ENCODE measurements at regions not wholly inside any gene's neighbourhood (a gene's known extent, or its start where the extent isn't known, plus 50 kb on each side); places are given as distances from the start of the nearest gene placed in this dataset.
"Not testable (repeated sequence)": the region's sequence is repeated elsewhere in the genome, so short reads cannot be mapped to it uniquely, and the experiment has no call there.

DNA sequence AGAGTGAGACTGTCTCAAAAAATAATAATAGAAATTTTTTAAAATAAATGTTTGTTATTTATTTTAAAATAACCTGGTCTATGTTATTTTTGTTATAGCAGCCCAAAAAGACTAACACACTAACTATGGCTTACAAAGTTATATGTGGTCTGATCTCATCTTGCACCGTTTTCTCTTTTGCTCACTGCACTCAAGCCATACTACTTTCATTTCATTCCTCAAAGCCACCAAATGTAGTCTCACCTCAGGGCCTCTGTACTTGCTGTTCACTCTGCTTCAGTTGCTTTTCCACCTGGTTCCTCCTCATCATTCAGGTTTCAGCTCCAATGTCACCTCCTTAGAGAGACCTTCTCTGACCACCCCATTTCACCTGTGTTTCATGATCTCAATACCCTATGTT, 55.2 kb upstream of the MDM1 start:
- no peak for DNase-seq

DNA sequence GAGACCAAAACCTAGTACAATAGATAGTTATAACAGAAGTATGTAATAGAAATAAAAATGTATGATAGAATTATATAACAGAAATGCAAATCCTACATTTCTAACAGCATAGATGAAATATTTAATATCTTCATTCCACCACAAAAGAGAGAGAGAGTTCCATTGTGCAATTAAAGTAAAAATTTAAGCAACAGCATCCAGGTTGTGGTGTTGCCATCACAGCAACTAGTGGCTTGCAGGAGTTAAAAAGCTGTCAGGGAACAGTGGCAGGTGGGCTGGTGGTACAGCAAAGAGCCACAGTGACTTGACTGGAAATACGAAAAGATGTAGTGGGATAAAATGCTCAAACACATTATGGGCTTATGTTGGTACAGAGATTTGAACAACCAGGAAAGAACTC, 57.1 kb upstream of the MDM1 start:
- no peak for DNase-seq

DNA sequence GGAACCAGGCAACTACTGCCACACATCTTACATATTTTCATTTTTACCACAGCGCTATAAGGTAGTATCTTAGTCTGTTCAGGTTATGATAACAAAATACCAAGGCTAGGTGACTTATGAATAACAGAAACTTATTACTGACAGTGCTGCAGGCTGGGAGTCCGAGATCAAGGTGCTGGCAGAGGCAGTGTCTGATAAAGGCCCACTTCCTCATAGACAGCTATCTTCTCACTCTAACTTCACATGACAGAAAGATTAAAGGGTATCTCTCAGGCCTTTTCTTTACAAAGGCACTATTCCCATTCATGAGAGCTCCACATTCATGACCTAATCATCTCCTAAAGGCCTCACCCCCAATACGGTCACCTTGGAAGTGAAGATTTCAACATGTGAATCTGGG, 59.8 kb upstream of the MDM1 start:
- no peak for DNase-seq

DNA sequence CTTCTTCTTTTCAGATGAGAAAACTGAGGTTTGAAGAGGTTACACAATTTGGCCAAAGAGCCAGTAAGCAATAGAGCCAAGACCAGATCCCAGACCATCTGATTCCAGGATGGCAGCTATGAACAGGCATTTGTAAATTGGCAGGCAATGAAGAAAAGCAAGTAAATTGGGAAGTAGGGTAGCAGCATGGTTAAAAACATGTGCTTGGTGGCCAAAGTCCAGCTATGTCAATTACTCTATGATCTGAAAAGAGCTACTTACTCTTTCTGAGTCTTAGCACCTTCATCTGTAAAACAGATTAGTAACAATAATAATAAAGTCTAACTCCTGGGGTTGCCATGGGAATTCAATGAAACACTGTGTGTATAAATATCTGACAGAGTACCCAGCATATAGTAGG, 60.2 kb upstream of the MDM1 start:
- DNase-seq, result no peak

DNA sequence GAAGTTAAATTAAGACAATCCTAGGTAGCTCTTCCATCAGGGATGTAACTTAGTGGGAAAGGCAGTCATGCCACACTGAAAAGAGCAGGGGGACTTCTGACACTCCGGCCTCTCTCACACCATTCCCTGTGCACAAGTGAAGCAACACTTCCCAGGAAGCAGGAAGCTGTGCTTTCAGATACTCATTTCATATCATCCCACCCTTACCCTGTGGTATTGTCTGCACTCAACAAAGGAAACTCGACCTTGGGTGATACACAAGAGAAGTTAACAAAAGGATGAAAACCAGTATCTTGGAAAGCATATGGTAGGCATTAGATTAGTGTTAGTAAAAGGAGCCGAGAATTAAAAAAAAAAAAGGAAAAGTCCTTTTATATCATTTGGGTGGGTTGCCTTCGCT, 61.3 kb upstream of the MDM1 start:
- DNase-seq, result no peak

DNA sequence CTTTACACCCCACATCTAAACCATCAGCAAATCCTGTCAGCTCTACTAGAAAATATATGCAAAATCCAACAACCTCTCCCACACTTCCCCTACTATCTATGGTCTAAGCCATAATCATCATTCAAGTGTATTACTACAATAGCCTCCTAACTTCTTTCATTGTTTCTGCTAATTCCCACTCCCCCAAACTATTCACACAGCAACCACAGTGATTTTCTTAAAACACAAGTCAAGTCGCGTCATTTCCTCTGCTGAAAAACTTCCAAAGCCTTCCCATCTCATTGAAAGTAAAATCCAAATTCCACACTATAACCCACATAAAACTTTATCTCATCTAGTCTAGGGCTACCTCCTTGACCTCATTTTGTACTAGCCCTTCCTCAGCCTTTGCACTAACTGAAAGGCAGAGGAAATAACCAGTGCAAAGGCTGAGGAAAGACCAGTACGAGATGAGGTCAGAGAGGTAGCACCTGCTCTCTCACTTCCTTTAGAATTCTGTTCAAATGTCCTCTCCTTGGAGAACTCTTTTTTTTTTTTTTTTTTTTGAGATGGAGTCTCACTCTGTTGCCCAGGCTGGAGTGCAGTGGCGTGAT, 65.5 kb upstream of the MDM1 start:
- DNase-seq, result no peak

DNA sequence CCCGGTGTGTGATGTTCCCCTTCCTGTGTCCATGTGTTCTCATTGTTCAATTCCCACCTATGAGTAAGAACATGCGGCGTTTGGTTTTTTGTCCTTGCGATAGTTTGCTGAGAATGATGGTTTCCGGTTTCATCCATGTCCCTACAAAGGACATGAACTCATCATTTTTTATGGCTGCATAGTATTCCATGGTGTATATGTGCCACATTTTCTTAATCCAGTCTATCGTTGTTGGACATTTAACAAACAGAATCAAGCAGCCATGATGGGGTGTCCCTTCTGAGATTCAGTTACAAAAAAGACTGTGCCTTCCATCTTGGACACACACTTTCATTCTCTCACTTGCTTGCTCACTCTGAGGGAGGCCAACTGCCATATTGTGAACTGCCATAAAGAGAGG, 66.5 kb upstream of the MDM1 start:
- DNase-seq, result not testable (repeated sequence)

DNA sequence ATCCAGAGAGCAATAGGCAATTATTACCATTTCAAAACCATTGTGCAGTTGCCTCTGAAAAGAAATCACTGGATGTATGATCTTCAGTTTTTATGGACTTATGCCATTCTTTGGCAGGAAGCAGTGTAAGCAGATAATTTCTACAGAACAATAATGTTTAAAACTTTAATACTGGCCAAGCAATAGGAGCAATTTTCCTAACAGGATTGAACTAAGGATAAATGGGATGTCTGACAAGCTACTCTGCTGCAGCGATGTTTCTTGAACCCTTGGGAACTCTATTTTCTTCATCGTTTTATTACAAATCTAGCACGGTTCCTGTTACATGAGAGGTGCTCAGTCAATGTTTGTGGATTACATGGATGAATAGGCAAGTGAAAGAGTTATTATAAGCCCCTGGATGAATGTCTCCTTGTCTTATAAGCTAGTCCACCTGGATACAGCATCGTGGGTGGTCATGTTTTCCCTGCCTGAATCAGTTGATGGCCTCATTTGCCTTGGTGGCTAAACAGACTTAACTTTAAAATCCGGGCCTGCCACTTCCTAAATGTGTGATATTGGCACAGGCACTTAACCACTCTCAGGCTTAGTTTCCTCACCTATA, 68.2 kb upstream of the MDM1 start:
- DNase-seq, result no peak

DNA sequence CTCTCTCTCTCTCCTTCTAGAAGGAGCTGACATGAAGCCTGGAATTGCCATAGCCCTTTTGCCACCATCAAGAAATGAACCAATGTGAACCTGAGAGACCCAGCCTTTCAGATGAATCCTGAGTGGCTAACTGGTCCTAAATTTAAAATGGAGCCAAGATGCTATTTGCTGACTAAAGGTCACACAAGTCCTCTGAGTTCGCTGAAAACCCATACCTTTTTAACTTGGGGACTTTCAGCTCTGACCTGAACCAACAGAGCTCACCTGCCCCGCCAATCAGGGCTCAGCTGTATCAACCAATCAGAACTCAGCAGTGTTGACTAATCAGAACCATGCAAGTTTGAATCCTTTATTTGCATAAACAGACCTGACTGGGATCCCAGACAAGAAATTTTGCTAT, 70.3 kb upstream of the MDM1 start:
- DNase-seq, result no peak

DNA sequence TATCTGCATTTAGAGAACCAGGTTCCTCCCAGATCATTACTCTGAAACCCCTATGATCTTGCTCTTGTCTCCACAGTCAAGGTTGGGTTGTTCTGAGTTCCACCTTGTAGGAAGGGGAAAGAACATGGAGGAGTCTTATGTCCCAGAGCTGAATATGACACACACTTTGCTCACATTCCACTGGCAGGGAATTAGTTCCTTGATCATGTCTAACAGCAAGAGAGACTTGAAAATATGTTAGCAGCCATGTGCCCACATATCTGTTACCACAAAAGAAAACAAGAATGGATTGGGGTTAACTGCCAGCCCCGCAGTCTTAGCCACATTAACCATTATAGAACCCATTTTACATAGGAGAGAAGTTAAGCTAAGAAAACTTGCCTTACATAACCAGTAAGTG, 71.1 kb upstream of the MDM1 start:
- no peak for DNase-seq

DNA sequence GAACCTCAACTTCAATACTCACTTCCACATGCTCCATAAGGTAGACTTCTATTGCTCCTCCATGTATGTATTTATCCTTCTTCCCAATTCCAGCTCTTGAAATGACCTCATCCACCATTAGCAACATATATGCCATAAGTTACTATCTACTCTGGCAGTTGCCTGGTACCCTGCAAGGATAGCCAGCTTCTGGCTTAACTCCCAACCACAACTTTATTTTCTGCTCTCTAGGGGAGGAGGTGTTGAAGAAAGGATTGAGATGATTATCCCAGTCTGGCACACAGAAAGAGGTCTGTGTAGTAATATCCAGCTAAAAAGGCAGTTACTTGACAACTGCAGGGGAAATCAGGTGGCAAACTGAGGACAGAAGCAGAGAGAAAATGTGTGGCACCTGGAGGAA, 71.5 kb upstream of the MDM1 start:
- DNase-seq, result no peak

DNA sequence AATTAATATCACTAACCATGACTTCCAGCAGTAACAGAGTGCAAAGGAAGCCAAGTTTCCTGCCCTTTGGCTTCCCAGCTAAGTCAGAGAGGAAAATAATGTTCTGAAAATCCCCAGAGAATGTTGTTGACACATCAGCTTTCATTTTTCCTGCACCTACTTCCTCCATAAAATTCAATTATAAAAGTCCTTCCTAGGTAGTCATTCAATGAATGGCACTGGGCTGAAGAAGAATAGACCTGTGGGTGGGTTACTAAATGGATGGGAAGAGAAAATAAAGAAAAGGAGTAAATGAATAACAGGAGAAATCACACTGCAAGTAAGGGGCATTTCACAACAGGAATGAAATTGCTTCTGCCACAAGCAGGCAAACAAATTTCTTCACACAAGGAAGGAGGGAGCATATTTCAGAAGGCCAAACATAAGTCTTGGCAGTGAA, 73.2 kb upstream of the MDM1 start:
- no peak for DNase-seq

DNA sequence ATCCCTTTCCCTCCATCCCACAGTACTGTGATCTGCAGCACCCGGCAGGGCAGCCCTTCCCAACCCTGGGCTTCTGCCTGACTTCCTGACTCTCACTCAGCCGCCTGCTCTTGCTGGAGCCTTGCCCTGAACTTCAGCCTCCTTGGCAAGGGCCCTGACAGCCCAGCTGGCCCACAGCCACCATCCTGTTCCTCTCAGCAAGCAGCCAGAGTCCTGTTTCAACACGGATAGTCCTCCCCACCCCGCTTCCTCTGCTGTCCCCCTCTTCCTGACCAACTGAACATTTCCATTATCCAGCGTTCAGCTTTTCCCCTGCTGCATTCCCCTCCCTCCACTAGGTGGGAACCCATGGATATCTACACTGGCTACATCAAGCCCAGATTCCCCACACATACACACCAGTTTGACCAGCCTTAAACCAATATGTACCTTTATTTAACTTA, 74.0 kb upstream of the MDM1 start:
- no peak for DNase-seq

DNA sequence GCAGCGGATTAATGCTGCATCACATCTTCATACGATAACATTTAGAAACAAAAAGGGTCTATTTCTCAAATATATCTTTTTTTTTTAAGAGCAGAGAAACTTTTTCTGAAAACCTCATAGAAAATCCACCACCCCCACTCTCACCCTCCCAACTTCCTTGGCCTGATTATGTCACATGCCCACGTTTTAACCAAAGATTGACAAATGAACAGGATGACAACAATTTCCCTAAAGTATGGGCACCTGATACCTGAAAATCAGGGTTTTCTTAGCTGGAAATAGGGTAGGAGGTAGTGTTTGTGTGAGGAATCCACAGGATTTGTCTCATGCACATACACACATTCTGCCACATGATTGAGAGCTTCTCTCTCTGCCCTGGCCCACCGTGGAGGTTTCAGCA, 74.7 kb upstream of the MDM1 start:
- DNase-seq, result no peak

DNA sequence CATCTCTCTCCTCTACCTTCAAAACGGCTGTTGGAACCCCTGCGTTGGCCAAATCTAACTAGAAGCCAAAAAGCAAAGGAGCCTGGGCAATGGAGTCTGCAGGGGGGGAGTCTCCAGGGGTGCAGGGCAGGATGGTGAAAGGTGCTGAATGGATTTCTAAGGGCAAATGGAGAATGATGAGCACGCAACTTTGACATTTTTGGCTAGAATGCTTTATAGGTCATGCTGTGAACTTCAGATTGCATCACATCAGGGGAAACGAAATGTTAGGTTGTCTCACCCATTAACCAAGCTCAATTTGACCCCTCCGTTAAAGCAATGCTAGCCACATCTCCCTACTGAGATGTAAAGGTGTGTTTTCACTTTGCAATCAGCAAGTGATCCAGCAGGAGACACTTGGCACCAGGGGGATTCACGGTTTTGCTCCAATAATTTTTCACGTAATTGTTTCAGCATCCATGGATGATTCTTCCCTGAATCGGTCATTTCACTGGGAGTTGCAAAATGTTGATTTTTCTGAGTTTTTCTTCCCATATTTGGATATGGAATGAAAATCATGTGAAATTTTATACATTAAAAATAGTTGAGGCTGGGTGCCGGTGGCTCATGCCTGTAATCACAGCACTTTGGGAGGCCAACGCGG, 78.0 kb upstream of the MDM1 start:
- no peak for DNase-seq

DNA sequence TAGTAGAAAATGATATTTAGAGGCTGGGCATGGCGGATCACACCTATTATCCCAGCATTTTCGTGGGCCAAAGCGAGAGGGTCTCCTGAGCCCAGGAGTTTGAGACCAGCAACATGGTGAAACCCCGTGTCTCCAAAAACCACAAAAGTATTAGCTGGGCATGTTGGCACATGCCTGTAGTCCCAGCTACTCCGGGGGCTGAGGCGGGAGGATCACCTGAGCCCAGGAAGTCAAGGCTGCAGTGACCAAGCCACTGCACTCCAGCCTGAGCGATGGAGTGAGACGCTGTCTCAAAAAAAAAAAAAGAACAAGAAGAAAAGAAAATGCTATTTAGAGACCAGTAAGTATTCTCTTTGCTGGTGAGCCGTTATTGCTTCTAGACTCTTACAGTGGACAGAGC, 79.2 kb upstream of the MDM1 start:
- no peak for DNase-seq

DNA sequence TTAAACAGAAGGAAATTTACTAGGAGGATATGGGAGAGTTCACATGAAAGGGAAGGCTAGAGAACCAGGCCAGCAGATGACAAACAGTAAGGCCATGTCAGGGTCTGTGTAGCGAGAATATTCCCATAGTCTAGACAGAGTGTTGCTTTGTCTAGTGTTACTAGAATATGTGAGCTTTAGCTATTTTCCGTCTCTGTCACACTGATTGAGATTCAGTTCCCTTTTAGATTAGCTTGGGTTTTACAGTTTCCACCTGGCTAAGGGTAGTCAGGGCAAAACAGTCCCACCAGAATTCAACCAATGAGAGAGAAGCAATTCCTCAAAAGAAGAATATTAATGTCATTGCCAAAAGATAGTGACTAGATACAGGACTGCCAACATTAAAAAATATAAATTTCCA, 82.8 kb upstream of the MDM1 start:
- DNase-seq, result no peak

DNA sequence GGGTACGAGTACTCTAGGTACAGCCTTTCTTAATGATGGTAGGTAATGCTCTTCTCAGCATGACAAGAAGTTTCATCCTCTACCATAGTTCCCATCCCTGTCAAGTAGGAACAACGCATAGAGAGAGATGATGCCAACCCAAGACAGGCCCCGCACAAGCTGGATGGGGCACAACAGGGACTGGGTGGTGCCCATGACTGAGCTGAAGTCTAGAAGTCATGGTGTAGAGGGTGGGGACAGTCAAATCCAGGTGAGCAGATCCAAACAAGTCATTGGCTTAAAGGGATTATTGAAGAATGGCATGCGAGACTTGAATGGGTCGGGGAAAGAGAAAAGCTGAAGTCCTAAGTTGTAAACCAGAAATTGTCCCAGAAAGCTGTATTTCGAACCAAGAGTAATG, 84.2 kb upstream of the MDM1 start:
- no peak for DNase-seq

DNA sequence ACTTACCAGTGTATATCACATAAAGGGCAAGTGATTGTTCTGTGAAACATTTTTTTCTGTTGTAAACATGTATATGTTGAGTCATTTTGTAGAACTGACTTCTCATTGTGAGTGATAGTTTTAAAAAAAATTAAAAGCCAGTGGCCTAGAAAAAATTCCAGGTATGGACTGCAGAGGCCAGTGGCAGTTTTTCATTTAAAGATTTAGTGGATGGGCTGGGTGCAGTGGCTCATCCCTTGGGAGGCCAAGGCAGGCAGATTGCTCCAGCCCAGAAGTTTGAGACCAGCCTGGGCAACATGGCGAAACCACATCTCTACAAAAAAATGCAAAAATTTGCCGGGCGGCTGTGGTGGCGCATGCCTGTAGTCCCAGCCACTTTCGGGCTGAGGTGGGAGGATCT, 84.7 kb upstream of the MDM1 start:
- no peak for DNase-seq

DNA sequence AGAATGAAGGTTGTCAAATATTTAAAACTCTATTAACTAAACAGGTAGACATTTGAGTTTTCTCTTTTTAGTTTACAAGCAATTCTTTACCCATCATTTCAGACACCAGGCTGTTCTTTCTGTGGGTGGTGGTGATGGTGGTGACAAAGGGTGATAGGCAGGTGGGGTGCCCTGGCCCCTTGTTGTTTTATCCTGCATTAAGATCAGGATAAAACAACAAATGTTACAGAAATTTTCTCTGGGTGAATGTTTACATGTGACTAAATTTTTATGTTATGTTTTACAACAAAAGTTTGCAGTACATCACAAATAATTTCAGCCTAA, 85.9 kb upstream of the MDM1 start:
- DNase-seq, result no peak

DNA sequence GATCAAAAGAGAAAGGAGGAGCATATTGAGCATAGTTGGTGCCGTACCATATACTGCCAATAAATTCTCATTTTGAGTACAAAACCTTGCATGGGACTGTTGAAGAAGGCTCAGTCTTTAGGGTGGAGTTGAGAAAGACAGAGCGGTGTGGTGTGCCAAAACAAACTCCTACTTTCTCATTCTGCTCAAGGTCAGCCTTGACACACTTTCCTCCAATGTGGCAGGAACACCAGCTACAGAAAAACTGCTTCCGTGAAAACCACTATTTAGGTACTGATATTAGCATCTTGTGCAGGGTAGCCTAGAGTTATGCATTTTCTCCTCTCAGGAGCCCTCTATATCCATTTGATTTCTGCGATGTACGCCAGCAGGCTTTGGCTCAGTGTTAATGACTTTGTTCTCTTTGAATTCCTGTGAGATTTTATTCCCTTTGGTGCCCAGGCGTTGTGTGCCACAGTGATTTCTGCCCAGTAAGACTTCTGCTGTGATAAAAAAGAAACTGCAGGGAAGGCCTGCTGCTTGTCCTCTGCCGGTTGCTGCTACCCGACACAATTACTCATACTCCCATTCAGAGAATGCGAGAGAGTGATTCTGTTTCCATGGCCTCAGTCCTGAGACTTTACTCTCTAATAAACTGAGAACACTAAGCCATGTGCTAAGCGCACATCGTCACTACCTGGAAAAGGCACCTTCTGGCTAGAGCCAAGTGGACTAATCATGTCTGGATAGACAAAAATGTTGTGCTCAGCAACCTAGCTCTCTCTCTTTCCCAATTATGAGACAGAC, 88.3 kb upstream of the MDM1 start:
- no peak for DNase-seq

DNA sequence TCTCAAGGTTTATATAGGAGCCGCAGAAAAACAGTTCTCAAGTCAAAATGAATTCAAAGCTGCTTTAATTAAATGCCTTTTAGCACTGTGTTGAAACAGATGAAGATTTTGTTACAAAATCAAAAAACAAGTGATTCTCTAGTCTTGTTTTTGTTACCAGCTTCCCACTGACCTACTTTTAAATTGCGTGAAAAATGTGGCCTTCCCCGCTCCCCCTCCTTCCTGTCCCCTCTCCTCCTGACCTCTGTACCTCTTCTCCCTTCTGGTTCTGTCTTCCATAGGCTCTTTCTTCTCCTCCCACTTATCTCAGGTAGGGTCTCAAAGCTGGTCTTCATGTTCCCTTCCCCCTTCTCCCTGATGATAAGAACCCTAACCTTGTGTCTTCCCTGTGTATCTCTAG, 90.0 kb upstream of the MDM1 start:
- DNase-seq, result no peak

DNA sequence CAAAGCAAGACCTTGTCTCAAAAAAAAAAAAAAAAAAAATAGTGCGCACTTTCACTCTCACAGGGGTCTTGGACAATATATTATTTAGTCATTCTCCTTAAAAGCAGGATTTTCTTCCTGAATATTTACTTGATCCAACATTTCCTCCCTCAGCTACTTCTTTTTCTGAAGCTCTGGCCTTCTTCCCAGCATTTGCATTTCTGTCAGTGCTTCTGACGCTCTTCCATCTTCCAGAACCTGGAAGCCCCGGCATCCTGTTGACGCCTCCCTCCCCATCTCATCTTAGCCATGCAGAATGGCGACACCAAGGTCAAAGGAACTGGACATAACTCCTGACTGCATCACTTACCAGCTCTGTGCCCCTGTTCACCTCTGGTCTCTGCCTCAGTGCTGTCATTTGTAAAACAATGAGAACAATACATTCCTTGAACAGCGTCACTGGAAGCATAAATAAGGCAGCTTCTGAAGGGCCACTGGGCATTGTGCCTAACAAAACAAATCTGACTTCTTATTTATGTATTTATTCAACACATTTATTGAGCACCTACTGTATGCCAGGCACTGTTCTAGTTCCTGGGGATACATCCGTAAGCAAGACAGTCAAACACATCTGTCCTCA, 90.9 kb upstream of the MDM1 start:
- no peak for DNase-seq

DNA sequence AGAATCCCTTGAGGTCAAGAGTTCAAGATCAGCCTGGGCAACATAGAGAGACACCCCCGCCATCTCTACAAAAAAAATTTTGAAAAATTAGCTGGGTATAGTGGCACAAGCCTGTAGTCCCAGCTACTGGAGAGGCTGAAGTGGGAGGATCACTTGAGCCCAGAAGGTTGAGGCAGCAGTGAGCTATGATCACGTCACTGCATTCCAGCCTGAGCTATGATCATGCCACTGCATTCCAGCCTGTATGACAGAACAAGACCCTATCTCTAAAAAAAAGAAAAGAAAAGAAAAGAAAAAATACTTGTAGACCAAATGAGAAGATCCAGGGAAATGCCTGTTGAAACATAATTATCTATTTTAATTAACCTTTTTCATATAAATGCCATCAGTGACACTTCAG, 93.8 kb upstream of the MDM1 start:
- no peak for DNase-seq
